ENCODE measurements at regions not wholly inside any gene's neighbourhood (a gene's known extent, or its start where the extent isn't known, plus 50 kb on each side); places are given as distances from the start of the nearest gene placed in this dataset.

DNA sequence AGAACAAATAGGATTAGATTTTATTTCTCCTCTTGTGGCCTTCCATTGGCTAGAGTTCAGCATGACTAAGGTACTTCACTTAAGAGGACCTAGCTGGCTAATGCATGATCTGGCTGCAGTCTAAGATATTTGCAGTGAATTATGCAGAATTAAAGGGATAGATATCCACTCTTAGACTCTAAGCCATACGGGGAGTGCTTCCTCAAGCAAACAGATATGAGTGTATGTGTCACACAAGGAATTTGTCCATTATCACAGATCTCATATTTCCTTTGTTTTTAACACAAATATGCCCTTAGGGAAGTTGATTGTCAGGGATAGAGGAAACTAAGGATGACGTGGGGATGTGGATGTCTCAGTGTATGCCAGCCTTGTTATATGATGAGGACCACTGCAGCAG, 88.1 kb upstream of the DHRS4 start:
- TF ChIP-seq ZNF274 (IDR thresholded peaks at IDR 0.05; ENCODE audit: low read depth, low read length) (no peak), SUZ12 (IDR thresholded peaks at IDR 0.05; ENCODE audit: extremely low read depth, insufficient read depth, insufficient read length) (no peak), YY1 (IDR thresholded peaks at IDR 0.05; ENCODE audit: insufficient read depth, insufficient read length) (no peak)
- no peaks in the 10 kb centered on the region for H3K36me3 ChIP-seq (ENCODE audit: insufficient read depth, insufficient read length, low read length)
- H3K4me1 ChIP-seq (ENCODE audit: insufficient read depth, insufficient read length) = no peaks in the 10 kb centered on the region
- no peaks in the 10 kb centered on the region for H3K9me3 ChIP-seq (ENCODE audit: insufficient read depth, low read length)
- no peak overlapping the region for H3K9ac ChIP-seq (ENCODE audit: insufficient read length, low read depth)
- H3K4me3 ChIP-seq (ENCODE audit: insufficient read length, low read depth) = no peak overlapping the region
- H3K27me3 ChIP-seq (ENCODE audit: insufficient read depth, insufficient read length) = no peaks in the 10 kb centered on the region
- no peak for DNase-seq (ENCODE audit: low read depth, low spot score)

DNA sequence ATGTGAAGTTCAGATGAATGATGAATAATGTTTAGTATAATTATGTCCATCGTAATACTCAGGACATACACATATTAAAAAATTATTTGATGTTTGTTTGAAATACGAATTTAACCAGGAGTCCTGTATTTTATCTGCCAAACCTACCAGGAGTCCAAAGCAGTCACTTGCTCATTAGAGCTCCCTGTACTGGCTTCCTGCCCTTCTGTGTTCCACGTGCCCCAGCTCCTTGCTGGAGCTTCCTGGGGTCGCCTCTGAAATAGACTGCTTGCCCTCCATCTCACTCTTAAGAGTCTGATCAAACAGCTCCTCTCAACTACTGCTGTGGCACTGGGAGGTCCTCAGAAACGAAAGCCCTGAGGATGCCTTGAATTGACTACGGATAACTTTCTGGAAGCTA, 87.3 kb upstream of the DHRS4 start:
- Histone ChIP-seq H3K4me1 (ENCODE audit: insufficient read depth, insufficient read length) (no peaks in the 10 kb centered on the region), H3K27me3 (ENCODE audit: insufficient read depth, insufficient read length) (no peaks in the 10 kb centered on the region), H3K9me3 (ENCODE audit: insufficient read depth, low read length) (no peaks in the 10 kb centered on the region), H3K36me3 (ENCODE audit: insufficient read depth, insufficient read length, low read length) (no peaks in the 10 kb centered on the region), H3K9ac (ENCODE audit: insufficient read length, low read depth) (no peak overlapping the region), H3K4me3 (ENCODE audit: insufficient read length, low read depth) (no peak overlapping the region)
- no peak for TF ChIP-seq ZNF274 (IDR thresholded peaks at IDR 0.05; ENCODE audit: low read depth, low read length)
- no peak for DNase-seq (ENCODE audit: low read depth, low spot score)

DNA sequence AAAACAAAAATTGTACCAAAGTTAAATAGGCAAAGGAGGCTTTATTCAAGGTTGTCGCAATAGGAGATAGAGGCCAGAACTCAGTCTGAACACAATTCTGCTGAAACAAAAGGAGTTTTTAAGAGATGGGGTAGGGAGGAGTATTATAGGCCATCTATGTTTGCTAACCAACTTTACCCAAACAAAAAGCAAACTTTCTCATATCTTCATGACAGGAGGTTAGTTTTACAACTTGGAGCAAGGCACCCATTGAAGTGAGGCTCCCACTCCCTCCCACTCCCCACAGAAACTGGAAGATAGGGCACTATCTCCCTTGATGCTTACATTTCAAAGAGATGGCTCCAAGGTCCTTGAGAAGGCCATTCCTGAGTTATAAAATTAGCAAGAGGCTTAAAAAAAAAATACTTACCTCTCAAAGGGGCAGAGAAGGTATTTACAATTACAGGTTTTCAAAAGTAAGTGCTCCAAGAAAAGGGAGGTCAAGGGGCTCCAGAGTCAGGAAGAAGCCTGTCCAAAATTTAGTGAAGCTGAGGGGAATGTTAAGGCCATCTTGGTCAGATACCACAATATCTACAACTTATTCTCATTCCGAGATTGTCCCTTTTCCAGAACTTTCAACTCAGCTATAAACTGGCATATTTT, 84.4 kb upstream of the DHRS4 start:
- Histone ChIP-seq H3K27me3 (ENCODE audit: insufficient read depth, insufficient read length) (no peaks in the 10 kb centered on the region), H3K9ac (ENCODE audit: insufficient read length, low read depth) (no peak overlapping the region), H3K9me3 (ENCODE audit: insufficient read depth, low read length) (no peaks in the 10 kb centered on the region; the same call in 1 of the 2 replicates), H3K4me1 (ENCODE audit: insufficient read depth, insufficient read length) (no peaks in the 10 kb centered on the region), H3K36me3 (ENCODE audit: insufficient read depth, insufficient read length, low read length) (no peaks in the 10 kb centered on the region), H3K4me3 (ENCODE audit: insufficient read length, low read depth) (no peak overlapping the region)
- no peak for TF ChIP-seq SUZ12 (IDR thresholded peaks at IDR 0.05; ENCODE audit: extremely low read depth, insufficient read depth, insufficient read length)
- TF ChIP-seq YY1 (IDR thresholded peaks at IDR 0.05; ENCODE audit: insufficient read depth, insufficient read length) = no peak
- TF ChIP-seq ZNF274 (IDR thresholded peaks at IDR 0.05; ENCODE audit: low read depth, low read length) = no peak
- no peak for DNase-seq (ENCODE audit: low read depth, low spot score)

DNA sequence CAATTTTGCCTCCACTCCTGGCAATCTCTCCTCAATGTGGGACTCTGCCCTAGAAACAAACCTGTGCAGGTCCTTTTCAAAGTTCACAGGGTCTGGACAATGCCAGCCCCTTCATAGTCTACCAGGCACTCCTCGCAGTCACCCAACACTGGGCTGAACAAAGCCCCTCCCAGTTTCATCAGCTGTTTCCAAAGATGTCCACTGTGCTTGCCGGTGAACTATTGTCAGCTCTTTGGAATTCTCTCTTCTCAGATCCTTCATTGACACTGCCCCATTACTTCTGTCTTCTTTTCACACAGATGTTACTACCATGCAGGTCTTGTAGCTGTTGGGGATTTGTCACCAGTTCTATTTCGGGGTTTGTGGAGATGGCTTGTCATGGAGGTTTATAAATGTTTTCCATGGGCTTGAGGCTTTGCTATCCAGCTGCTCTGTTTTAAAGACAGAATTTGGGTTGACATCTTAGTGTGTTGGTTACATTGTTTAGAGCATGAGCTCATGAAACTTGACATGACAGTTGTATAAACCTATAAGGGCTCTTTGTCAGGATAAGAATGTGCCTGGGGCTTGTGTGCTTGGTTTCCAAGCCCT, 77.3 kb upstream of the DHRS4 start:
- no peaks in the 10 kb centered on the region for H3K36me3 ChIP-seq (ENCODE audit: insufficient read depth, insufficient read length, low read length)
- no peaks in the 10 kb centered on the region for H3K27me3 ChIP-seq (ENCODE audit: insufficient read depth, insufficient read length)
- H3K4me3 ChIP-seq (ENCODE audit: insufficient read length, low read depth) = no peak overlapping the region
- DNase-seq (ENCODE audit: low read depth, low spot score) = no peak
- H3K9ac ChIP-seq (ENCODE audit: insufficient read length, low read depth) = no peak overlapping the region
- H3K4me1 ChIP-seq (ENCODE audit: insufficient read depth, insufficient read length) = no peaks in the 10 kb centered on the region
- TF ChIP-seq YY1 (IDR thresholded peaks at IDR 0.05; ENCODE audit: insufficient read depth, insufficient read length) (no peak), ZNF274 (IDR thresholded peaks at IDR 0.05; ENCODE audit: low read depth, low read length) (no peak), SUZ12 (IDR thresholded peaks at IDR 0.05; ENCODE audit: extremely low read depth, insufficient read depth, insufficient read length) (no peak)
- no peaks in the 10 kb centered on the region; the same call in 1 of the 2 replicates for H3K9me3 ChIP-seq (ENCODE audit: insufficient read depth, low read length)

DNA sequence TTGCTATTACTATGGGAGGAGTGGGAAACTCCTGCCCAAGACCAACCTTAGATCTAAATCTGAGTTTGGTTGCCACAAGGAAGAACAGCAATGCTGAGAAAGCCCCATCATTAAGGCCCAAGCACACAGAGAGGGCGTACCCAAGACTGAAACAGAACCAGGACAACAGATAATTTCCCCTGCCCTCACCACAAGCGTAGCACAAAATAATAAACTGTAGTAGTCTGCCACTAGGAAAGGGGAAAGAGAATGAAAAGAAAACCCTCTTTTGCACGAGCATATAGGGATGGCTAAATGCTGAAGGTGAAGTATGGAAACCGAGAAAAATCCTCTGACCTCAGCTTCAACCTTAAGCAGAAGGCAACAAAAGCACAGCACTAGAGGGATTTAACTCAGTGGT, 76.5 kb upstream of the DHRS4 start:
- Histone ChIP-seq H3K36me3 (ENCODE audit: insufficient read depth, insufficient read length, low read length) (no peaks in the 10 kb centered on the region), H3K4me3 (ENCODE audit: insufficient read length, low read depth) (no peak overlapping the region), H3K9ac (ENCODE audit: insufficient read length, low read depth) (no peak overlapping the region), H3K4me1 (ENCODE audit: insufficient read depth, insufficient read length) (no peaks in the 10 kb centered on the region), H3K9me3 (ENCODE audit: insufficient read depth, low read length) (no peaks in the 10 kb centered on the region; the same call in 1 of the 2 replicates), H3K27me3 (ENCODE audit: insufficient read depth, insufficient read length) (no peaks in the 10 kb centered on the region)
- no peak for TF ChIP-seq ZNF274 (IDR thresholded peaks at IDR 0.05; ENCODE audit: low read depth, low read length)
- no peak for TF ChIP-seq SUZ12 (IDR thresholded peaks at IDR 0.05; ENCODE audit: extremely low read depth, insufficient read depth, insufficient read length)
- no peak for TF ChIP-seq YY1 (IDR thresholded peaks at IDR 0.05; ENCODE audit: insufficient read depth, insufficient read length)
- DNase-seq (ENCODE audit: low read depth, low spot score) = no peak

DNA sequence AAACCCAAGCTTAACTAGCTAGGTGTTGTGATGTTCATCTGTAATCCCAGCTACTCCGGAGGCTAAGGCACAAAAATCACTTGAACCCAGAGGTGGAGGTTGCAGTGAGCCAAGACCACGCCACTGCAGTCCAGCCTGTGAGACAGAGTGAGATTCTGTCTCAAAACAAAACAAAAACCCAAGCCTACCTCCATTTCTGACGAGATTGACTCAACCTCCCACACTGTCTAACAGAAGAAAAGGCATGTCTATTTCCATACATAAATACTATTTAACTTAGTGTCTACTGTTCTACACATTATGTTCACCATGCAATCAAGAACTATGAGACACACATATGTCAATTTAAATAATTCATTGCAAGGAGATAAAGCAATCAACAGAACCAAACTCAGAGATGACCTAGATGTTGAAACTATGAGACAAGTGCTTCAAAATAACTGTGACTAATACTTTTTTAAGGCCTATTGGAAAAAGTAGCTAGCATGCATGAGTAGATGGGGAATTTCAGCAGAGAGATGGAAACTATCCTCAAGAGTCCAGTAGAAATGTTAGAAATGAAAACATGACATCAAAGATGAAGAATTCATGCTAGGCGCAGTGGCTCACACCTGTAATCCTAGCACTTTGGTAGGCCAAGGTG, 75.9 kb upstream of the DHRS4 start:
- no peaks in the 10 kb centered on the region for H3K4me1 ChIP-seq (ENCODE audit: insufficient read depth, insufficient read length)
- no peak overlapping the region for H3K9ac ChIP-seq (ENCODE audit: insufficient read length, low read depth)
- no peak overlapping the region for H3K4me3 ChIP-seq (ENCODE audit: insufficient read length, low read depth)
- DNase-seq (ENCODE audit: low read depth, low spot score) = no peak
- TF ChIP-seq SUZ12 (IDR thresholded peaks at IDR 0.05; ENCODE audit: extremely low read depth, insufficient read depth, insufficient read length) = no peak
- no peak for TF ChIP-seq YY1 (IDR thresholded peaks at IDR 0.05; ENCODE audit: insufficient read depth, insufficient read length)
- TF ChIP-seq ZNF274 (IDR thresholded peaks at IDR 0.05; ENCODE audit: low read depth, low read length) = no peak
- no peaks in the 10 kb centered on the region for H3K36me3 ChIP-seq (ENCODE audit: insufficient read depth, insufficient read length, low read length)
- no peaks in the 10 kb centered on the region for H3K27me3 ChIP-seq (ENCODE audit: insufficient read depth, insufficient read length)
- no peaks in the 10 kb centered on the region; the same call in 1 of the 2 replicates for H3K9me3 ChIP-seq (ENCODE audit: insufficient read depth, low read length)

DNA sequence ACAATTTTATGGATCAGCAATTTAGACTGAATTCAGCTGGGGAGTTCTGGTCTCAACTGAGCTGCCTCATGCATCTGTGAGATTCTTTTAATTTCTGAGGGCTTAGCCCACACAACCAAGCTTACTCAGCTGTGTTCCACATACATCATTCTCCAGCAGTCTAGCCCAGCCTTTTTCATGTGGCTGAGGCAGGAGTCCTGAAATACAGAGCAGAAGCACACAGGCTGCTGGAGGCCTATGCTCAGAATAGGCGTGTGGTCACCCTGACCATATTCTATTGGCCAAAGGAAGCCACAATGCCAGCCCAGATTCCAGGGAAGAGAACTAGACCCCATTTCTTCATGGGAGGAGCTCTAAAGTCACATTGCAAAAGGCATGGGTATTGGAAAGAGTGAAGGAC, 72.3 kb upstream of the DHRS4 start:
- TF ChIP-seq ZNF274 (IDR thresholded peaks at IDR 0.05; ENCODE audit: low read depth, low read length) (no peak), SUZ12 (IDR thresholded peaks at IDR 0.05; ENCODE audit: extremely low read depth, insufficient read depth, insufficient read length) (no peak), YY1 (IDR thresholded peaks at IDR 0.05; ENCODE audit: insufficient read depth, insufficient read length) (no peak)
- no peak for DNase-seq (ENCODE audit: low read depth, low spot score)

More for the DNA sequence above, 72.3 kb upstream of the DHRS4 start:
- H3K36me3 ChIP-seq (ENCODE audit: insufficient read depth, insufficient read length, low read length) = no peaks in the 10 kb centered on the region
- H3K4me3 ChIP-seq (ENCODE audit: insufficient read length, low read depth) = no peak overlapping the region
- no peaks in the 10 kb centered on the region for H3K9me3 ChIP-seq (ENCODE audit: insufficient read depth, low read length)
- H3K9ac ChIP-seq (ENCODE audit: insufficient read length, low read depth) = no peak overlapping the region
- no peaks in the 10 kb centered on the region for H3K27me3 ChIP-seq (ENCODE audit: insufficient read depth, insufficient read length)
- H3K4me1 ChIP-seq (ENCODE audit: insufficient read depth, insufficient read length) = no peaks in the 10 kb centered on the region

All from NT2/D1 (cell line).